B cell (primary cell): ENCODE measurements at regions not wholly inside any gene's neighbourhood (a gene's known extent, or its start where the extent isn't known, plus 50 kb on each side); places are given as distances from the start of the nearest gene placed in this dataset.

Experiments used
- EZH2 ChIP-seq: IDR thresholded peaks from 2 replicates; pipeline ENCODE4 v1.6.1; 2012; ENCODE audit warnings: borderline replicate concordance, low read depth, mild to moderate bottlenecking, moderate library complexity, low read length; ENCODE audit not compliant: insufficient read depth, poor library complexity, severe bottlenecking
- TF ChIP-seq, protein P1 (sequence below): fragments of 200-600 bp; IDR thresholded peaks from one replicate; pipeline ENCODE4 v1.8.0; 2022; ENCODE audit warnings: antibody characterized with exemption, mild to moderate bottlenecking

GRCh38 chr7:14048889-14049288, 59.4 kb upstream of the ETV1 start:
- TF ChIP-seq, protein P1, sequence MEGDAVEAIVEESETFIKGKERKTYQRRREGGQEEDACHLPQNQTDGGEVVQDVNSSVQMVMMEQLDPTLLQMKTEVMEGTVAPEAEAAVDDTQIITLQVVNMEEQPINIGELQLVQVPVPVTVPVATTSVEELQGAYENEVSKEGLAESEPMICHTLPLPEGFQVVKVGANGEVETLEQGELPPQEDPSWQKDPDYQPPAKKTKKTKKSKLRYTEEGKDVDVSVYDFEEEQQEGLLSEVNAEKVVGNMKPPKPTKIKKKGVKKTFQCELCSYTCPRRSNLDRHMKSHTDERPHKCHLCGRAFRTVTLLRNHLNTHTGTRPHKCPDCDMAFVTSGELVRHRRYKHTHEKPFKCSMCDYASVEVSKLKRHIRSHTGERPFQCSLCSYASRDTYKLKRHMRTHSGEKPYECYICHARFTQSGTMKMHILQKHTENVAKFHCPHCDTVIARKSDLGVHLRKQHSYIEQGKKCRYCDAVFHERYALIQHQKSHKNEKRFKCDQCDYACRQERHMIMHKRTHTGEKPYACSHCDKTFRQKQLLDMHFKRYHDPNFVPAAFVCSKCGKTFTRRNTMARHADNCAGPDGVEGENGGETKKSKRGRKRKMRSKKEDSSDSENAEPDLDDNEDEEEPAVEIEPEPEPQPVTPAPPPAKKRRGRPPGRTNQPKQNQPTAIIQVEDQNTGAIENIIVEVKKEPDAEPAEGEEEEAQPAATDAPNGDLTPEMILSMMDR, result no peak
- TF ChIP-seq EZH2, result no peak
